ENCODE measurements at regions not wholly inside any gene's neighbourhood (a gene's known extent, or its start where the extent isn't known, plus 50 kb on each side); places are given as distances from the start of the nearest gene placed in this dataset.

DNA sequence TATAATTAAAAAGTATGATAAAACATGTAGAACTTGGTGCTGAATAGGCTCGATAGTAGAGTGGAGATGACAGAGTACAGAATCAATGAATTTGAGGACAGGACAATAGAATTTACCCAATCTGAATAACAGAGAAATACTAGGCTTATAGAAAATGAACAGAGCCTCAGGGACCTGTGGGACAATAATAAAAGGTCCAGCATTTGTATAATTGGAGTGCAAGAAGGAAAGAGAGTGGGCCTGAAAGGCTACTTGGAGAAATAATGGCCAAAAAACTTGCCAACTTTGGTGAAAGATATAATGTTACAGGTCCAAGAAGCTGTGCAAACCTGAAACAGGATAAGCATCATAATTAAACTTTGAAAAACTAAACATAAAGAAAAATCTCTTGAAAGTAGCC, 227.3 kb downstream of the CXCL12 start:
- TF ChIP-seq POLR2AphosphoS5 (IDR thresholded peaks at IDR 0.05) (no peak), POLR2A (IDR thresholded peaks at IDR 0.05) (no peak)
- TF ChIP-seq, protein P1, sequence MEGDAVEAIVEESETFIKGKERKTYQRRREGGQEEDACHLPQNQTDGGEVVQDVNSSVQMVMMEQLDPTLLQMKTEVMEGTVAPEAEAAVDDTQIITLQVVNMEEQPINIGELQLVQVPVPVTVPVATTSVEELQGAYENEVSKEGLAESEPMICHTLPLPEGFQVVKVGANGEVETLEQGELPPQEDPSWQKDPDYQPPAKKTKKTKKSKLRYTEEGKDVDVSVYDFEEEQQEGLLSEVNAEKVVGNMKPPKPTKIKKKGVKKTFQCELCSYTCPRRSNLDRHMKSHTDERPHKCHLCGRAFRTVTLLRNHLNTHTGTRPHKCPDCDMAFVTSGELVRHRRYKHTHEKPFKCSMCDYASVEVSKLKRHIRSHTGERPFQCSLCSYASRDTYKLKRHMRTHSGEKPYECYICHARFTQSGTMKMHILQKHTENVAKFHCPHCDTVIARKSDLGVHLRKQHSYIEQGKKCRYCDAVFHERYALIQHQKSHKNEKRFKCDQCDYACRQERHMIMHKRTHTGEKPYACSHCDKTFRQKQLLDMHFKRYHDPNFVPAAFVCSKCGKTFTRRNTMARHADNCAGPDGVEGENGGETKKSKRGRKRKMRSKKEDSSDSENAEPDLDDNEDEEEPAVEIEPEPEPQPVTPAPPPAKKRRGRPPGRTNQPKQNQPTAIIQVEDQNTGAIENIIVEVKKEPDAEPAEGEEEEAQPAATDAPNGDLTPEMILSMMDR (IDR thresholded peaks at IDR 0.05) = no peak
